Right lobe of liver (tissue), 4 donors: ENCODE measurements at regions not wholly inside any gene's neighbourhood (a gene's known extent, or its start where the extent isn't known, plus 50 kb on each side); places are given as distances from the start of the nearest gene placed in this dataset.

ENCODE experiments used
- POLR2A ChIP-seq: fragments of 450-650 bp; IDR thresholded peaks from one replicate; pipeline ENCODE4 v1.6.1; 2017; ENCODE audit warnings: antibody characterized with exemption, mild to moderate bottlenecking
- TF ChIP-seq, protein P1 (sequence below), 4 donors: fragments of 200-600 bp in 3 of 4; fragments of 450-650 bp in 1 of 4; IDR thresholded peaks; one replicate each; pipeline versions ENCODE4 v1.5.1 to v1.8.0; 2016 to 2022; ENCODE audit warnings: antibody characterized with exemption in 4 of 4, mild to moderate bottlenecking in 2 of 4
- donor health status: DM: no; HTN: no; CAD: no.
- donor health status: DM: no; HTN: no; CAD: no.
- donor health status: DM: no; HTN: yes; CAD: no.

DNA sequence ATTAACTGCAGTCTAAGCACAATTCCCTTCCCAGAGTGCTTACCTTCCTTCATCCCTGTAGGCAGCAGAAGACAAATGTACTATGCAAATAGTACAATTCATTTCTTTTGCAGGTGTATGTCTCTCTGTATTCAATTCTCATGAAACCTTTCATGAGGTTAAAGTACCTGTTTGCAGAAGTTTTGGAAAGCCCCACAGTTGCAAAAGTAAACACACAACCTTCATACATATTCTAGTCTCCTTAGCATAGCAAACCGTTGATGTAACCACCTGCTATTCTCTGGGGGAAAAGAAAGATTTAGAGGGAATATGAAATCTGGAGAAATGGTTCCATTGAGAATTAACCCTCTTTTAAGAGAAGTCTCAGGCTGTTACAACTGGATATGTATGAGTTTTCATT is 200.3 kb upstream of the SUCLG2 start:
- no peak for TF ChIP-seq POLR2A
- TF ChIP-seq, protein P1, sequence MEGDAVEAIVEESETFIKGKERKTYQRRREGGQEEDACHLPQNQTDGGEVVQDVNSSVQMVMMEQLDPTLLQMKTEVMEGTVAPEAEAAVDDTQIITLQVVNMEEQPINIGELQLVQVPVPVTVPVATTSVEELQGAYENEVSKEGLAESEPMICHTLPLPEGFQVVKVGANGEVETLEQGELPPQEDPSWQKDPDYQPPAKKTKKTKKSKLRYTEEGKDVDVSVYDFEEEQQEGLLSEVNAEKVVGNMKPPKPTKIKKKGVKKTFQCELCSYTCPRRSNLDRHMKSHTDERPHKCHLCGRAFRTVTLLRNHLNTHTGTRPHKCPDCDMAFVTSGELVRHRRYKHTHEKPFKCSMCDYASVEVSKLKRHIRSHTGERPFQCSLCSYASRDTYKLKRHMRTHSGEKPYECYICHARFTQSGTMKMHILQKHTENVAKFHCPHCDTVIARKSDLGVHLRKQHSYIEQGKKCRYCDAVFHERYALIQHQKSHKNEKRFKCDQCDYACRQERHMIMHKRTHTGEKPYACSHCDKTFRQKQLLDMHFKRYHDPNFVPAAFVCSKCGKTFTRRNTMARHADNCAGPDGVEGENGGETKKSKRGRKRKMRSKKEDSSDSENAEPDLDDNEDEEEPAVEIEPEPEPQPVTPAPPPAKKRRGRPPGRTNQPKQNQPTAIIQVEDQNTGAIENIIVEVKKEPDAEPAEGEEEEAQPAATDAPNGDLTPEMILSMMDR (IDR thresholded peaks at IDR 0.05) = no peak
